SK-N-SH treated with all-trans-retinoic acid at 6 μM for 48 hours (cell line): ENCODE measurements at regions not wholly inside any gene's neighbourhood (a gene's known extent, or its start where the extent isn't known, plus 50 kb on each side); places are given as distances from the start of the nearest gene placed in this dataset.
"Not testable (repeated sequence)": the region's sequence is repeated elsewhere in the genome, so short reads cannot be mapped to it uniquely, and the experiment has no call there.

Source experiments
- ATAC-seq: fragments of 200-7000 bp; cut with Tn5 transposase; 3 replicates; pipeline ENCODE4 v1.9.1; 2020; ENCODE audit warnings: mild to moderate bottlenecking, moderate library complexity
- ARNTL ChIP-seq: fragments of 450-650 bp; formaldehyde crosslinking; IDR thresholded peaks from 2 replicates; pipeline ENCODE4 v1.5.0; 2020; ENCODE audit warnings: low read depth, mild to moderate bottlenecking, moderate library complexity, borderline replicate concordance
- BACH2 ChIP-seq: fragments of 250-450 bp; sonication (Bioruptor Pico); IDR thresholded peaks from 2 replicates; pipeline ENCODE4 v1.9.0; 2021; ENCODE audit warnings: mild to moderate bottlenecking, borderline replicate concordance
- CSDC2 ChIP-seq: fragments of 250-450 bp; sonication (Bioruptor Pico); IDR thresholded peaks from 2 replicates; pipeline ENCODE4 v1.5.0; 2020; ENCODE audit warnings: mild to moderate bottlenecking, moderate library complexity
- ESRRG ChIP-seq: fragments of 250-450 bp; sonication (Bioruptor Pico); IDR thresholded peaks from 2 replicates; pipeline ENCODE4 v1.6.1; 2021; ENCODE audit warnings: mild to moderate bottlenecking
- GLIS3 ChIP-seq: fragments of 250-450 bp; sonication (Bioruptor Pico); IDR thresholded peaks from 2 replicates; pipeline ENCODE4 v1.5.0; 2020; ENCODE audit warnings: mild to moderate bottlenecking, moderate library complexity
- ISL1 ChIP-seq: fragments of 250-450 bp; sonication (Bioruptor Pico); IDR thresholded peaks from 2 replicates; pipeline ENCODE4 v2.1.2; 2022; ENCODE audit warnings: mild to moderate bottlenecking, moderate library complexity
- OSR1 ChIP-seq: fragments of 250-450 bp; sonication (Bioruptor Pico); IDR thresholded peaks from 2 replicates; pipeline ENCODE4 v1.8.0; 2022; ENCODE audit warnings: moderate library complexity, mild to moderate bottlenecking, inconsistent platforms
- PPARA ChIP-seq: fragments of 250-450 bp; sonication (Bioruptor Pico); IDR thresholded peaks from 2 replicates; pipeline ENCODE4 v1.5.0; 2020; ENCODE audit warnings: mild to moderate bottlenecking, borderline replicate concordance
- RARB ChIP-seq: fragments of 250-450 bp; sonication (Bioruptor Pico); IDR thresholded peaks from 2 replicates; pipeline ENCODE4 v1.8.0; 2021; ENCODE audit warnings: mild to moderate bottlenecking, moderate library complexity
- SNAI2 ChIP-seq: fragments of 250-450 bp; sonication (Bioruptor Pico); IDR thresholded peaks from 2 replicates; pipeline ENCODE4 v1.5.0; 2020; ENCODE audit warnings: mild to moderate bottlenecking, moderate library complexity
- TCF4 ChIP-seq: fragments of 250-450 bp; sonication (Bioruptor Pico); IDR thresholded peaks from 2 replicates; pipeline ENCODE4 v1.8.0; 2021; ENCODE audit warnings: mild to moderate bottlenecking, moderate library complexity, borderline replicate concordance
- TOX ChIP-seq: fragments of 250-450 bp; sonication (Bioruptor Pico); IDR thresholded peaks from 2 replicates; pipeline ENCODE4 v1.8.0; 2021; ENCODE audit warnings: mild to moderate bottlenecking, moderate library complexity, borderline replicate concordance
- ZC3H10 ChIP-seq: fragments of 250-450 bp; sonication (Bioruptor Pico); IDR thresholded peaks from 2 replicates; pipeline ENCODE4 v1.5.1; 2021; ENCODE audit warnings: mild to moderate bottlenecking, moderate library complexity
- ZFP30 ChIP-seq: fragments of 450-650 bp; formaldehyde crosslinking; IDR thresholded peaks from 2 replicates; pipeline ENCODE4 v1.5.0; 2022; ENCODE audit warnings: mild to moderate bottlenecking, moderate library complexity
- ZNF565 ChIP-seq: fragments of 450-650 bp; formaldehyde crosslinking; conservative IDR thresholded peaks from 2 replicates; pipeline ENCODE4 v1.5.0; 2020; ENCODE audit warnings: low read depth, mild to moderate bottlenecking, moderate library complexity
- ZNF70 ChIP-seq: fragments of 450-650 bp; formaldehyde crosslinking; IDR thresholded peaks from 2 replicates; pipeline ENCODE4 v1.5.0; 2020; ENCODE audit warnings: mild to moderate bottlenecking, moderate library complexity
- ZNF8 ChIP-seq: fragments of 450-650 bp; formaldehyde crosslinking; IDR thresholded peaks from 2 replicates; pipeline ENCODE4 v1.5.0; 2020; ENCODE audit warnings: mild to moderate bottlenecking, moderate library complexity
- TF ChIP-seq, protein P1 (sequence below): fragments of 250-450 bp; sonication (Bioruptor Pico); IDR thresholded peaks from 2 replicates; pipeline ENCODE4 v1.5.1; 2020; ENCODE audit warnings: low read depth, mild to moderate bottlenecking, moderate library complexity
- TF ChIP-seq, protein P2 (sequence below): fragments of 250-450 bp; sonication (Bioruptor Pico); IDR thresholded peaks from 2 replicates; pipeline ENCODE4 v1.5.0; 2020; ENCODE audit warnings: mild to moderate bottlenecking, moderate library complexity
- TF ChIP-seq, protein P3 (sequence below): fragments of 250-450 bp; sonication (Bioruptor Pico); IDR thresholded peaks from 2 replicates; pipeline ENCODE4 v1.8.0; 2021; ENCODE audit warnings: low read depth, mild to moderate bottlenecking, moderate library complexity, borderline replicate concordance
- TF ChIP-seq, protein P4 (sequence below): fragments of 250-450 bp; sonication (Bioruptor Pico); IDR thresholded peaks from 2 replicates; pipeline ENCODE4 v1.8.0; 2020; ENCODE audit warnings: mild to moderate bottlenecking, moderate library complexity, borderline replicate concordance

DNA sequence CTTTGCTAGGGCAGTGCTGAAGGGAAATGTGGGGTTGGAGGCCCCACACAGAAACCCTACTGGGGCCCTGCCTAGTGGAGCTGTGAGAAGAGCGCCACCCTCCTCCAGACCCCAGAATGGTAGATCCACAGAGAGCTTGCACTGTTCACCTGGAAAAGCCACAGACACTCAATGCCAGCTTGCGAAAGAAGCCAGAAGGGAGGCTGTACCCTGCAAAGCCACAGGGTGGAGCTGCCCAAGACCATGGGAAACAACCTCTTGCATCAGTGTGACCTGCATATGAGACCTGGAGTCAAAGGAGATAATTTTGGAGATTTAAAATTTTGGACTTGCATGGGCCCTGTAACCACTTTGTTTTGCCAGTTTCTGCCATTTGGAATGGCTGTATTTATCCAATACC lies 615.4 kb upstream of the MIR17HG start:
- TF ChIP-seq ISL1 (CRISPR knock-in tag), result no peak
- no peak for TF ChIP-seq ZNF70
- TF ChIP-seq, protein P1, sequence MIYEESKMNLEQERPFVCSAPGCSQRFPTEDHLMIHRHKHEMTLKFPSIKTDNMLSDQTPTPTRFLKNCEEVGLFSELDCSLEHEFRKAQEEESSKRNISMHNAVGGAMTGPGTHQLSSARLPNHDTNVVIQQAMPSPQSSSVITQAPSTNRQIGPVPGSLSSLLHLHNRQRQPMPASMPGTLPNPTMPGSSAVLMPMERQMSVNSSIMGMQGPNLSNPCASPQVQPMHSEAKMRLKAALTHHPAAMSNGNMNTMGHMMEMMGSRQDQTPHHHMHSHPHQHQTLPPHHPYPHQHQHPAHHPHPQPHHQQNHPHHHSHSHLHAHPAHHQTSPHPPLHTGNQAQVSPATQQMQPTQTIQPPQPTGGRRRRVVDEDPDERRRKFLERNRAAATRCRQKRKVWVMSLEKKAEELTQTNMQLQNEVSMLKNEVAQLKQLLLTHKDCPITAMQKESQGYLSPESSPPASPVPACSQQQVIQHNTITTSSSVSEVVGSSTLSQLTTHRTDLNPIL (CRISPR knock-in tag), result no peak
- no peak for TF ChIP-seq BACH2
- TF ChIP-seq ZFP30 (CRISPR knock-in tag), result no peak
- no peak for TF ChIP-seq TCF4
- no peak for TF ChIP-seq ZNF565
- TF ChIP-seq SNAI2 (CRISPR knock-in tag), result no peak
- TF ChIP-seq, protein P2, sequence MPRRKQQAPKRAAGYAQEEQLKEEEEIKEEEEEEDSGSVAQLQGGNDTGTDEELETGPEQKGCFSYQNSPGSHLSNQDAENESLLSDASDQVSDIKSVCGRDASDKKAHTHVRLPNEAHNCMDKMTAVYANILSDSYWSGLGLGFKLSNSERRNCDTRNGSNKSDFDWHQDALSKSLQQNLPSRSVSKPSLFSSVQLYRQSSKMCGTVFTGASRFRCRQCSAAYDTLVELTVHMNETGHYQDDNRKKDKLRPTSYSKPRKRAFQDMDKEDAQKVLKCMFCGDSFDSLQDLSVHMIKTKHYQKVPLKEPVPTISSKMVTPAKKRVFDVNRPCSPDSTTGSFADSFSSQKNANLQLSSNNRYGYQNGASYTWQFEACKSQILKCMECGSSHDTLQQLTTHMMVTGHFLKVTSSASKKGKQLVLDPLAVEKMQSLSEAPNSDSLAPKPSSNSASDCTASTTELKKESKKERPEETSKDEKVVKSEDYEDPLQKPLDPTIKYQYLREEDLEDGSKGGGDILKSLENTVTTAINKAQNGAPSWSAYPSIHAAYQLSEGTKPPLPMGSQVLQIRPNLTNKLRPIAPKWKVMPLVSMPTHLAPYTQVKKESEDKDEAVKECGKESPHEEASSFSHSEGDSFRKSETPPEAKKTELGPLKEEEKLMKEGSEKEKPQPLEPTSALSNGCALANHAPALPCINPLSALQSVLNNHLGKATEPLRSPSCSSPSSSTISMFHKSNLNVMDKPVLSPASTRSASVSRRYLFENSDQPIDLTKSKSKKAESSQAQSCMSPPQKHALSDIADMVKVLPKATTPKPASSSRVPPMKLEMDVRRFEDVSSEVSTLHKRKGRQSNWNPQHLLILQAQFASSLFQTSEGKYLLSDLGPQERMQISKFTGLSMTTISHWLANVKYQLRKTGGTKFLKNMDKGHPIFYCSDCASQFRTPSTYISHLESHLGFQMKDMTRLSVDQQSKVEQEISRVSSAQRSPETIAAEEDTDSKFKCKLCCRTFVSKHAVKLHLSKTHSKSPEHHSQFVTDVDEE, result no peak
- no peak for TF ChIP-seq ESRRG (CRISPR knock-in tag)
- no peak for TF ChIP-seq ARNTL (CRISPR knock-in tag)
- TF ChIP-seq, protein P3, sequence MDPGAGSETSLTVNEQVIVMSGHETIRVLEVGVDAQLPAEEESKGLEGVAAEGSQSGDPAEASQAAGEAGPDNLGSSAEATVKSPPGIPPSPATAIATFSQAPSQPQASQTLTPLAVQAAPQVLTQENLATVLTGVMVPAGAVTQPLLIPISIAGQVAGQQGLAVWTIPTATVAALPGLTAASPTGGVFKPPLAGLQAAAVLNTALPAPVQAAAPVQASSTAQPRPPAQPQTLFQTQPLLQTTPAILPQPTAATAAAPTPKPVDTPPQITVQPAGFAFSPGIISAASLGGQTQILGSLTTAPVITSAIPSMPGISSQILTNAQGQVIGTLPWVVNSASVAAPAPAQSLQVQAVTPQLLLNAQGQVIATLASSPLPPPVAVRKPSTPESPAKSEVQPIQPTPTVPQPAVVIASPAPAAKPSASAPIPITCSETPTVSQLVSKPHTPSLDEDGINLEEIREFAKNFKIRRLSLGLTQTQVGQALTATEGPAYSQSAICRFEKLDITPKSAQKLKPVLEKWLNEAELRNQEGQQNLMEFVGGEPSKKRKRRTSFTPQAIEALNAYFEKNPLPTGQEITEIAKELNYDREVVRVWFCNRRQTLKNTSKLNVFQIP (CRISPR knock-in tag), result no peak
- ATAC-seq, result no peak

DNA sequence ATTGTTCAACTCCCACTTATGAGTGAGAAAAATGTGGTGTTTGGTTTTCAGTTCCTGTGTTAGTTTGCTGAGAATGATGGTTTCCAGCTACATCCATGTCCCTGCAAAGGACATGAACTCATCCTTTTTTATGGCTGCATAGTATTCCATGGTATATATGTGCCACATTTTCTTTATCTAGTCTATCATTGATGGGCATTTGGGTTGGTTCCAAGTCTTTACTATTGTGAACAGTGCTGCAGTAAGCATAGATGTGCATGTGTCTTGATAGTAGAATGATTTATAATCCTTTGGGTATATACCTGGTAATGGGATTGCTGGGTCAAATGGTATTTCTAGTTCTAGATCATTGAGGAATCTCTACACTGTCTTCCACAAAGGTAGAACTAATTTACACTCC lies 613.0 kb upstream of the MIR17HG start:
- ATAC-seq, result not testable (repeated sequence)

DNA sequence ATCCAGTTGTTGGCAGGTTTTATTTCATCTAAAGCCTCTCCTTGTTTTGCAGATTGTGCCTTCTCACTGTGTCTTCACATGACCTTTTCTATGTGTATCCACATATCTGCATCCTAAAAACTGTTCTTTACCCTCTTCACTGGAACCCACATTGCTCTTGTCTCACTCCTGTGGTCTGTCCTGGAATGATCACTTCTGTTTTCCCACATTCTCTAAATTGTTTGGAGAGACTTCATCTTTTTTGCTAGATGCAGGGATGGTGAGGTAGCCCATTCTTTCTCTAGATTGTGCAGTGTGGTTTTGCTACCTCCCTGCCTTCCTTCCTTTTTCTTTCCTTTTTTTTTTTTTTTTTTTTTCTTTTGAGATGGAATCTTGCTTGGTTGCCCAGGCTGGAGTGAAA lies 608.6 kb upstream of the MIR17HG start:
- TF ChIP-seq TCF4 (no peak), OSR1 (CRISPR knock-in tag) (no peak), GLIS3 (CRISPR knock-in tag) (no peak)
- ATAC-seq, result no peak

DNA sequence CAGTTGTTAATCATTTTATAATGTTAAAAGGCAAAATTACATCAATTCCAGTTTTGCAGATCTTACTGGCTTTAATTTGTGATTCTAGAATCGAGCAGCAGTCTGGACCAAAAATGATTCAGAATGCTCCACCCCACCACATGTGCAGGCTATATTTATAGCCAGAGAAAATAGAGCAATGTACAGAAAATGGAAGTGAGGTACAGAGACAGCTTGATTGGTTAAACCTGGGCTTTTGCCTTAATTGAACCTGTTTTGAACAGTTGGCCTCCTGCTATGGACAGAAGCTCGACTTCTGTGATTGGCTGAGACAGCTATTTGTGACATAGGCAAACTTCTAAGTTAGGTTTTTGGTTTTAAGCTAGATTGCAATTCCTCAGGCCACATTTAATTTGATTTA lies 607.4 kb upstream of the MIR17HG start:
- no peak for TF ChIP-seq RARB
- TF ChIP-seq, protein P4, sequence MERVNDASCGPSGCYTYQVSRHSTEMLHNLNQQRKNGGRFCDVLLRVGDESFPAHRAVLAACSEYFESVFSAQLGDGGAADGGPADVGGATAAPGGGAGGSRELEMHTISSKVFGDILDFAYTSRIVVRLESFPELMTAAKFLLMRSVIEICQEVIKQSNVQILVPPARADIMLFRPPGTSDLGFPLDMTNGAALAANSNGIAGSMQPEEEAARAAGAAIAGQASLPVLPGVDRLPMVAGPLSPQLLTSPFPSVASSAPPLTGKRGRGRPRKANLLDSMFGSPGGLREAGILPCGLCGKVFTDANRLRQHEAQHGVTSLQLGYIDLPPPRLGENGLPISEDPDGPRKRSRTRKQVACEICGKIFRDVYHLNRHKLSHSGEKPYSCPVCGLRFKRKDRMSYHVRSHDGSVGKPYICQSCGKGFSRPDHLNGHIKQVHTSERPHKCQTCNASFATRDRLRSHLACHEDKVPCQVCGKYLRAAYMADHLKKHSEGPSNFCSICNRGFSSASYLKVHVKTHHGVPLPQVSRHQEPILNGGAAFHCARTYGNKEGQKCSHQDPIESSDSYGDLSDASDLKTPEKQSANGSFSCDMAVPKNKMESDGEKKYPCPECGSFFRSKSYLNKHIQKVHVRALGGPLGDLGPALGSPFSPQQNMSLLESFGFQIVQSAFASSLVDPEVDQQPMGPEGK (CRISPR knock-in tag), result no peak
- no peak for TF ChIP-seq ESRRG (CRISPR knock-in tag)
- no peak for TF ChIP-seq ARNTL (CRISPR knock-in tag)
- no peak for TF ChIP-seq ZFP30 (CRISPR knock-in tag)
- TF ChIP-seq ZNF565, result no peak
- TF ChIP-seq PPARA (CRISPR knock-in tag), result no peak
- TF ChIP-seq SNAI2 (CRISPR knock-in tag), result no peak
- TF ChIP-seq ZNF70, result no peak
- no peak for TF ChIP-seq BACH2
- no peak for TF ChIP-seq ZC3H10 (CRISPR knock-in tag)
- TF ChIP-seq CSDC2 (CRISPR knock-in tag), result no peak
- no peak for ATAC-seq

DNA sequence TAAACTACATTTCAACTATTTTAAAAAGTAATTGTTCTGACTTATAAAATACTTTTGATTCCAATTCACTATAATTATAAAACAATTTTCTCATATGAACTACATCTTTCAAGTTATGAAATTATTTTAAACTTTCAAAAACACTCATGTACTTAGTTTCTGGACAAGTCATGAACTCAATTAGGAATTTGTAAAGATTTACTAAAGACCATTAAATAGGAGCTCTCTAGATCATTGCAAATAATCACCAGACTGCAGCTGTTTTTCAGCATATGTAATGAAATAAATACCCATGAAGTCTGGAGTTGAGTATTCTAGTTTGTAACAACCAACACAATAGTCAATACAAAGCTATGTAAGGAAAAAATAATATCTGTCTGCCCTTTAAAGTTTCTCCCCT lies 605.1 kb upstream of the MIR17HG start:
- ATAC-seq, result no peak

More for the DNA sequence above, 605.1 kb upstream of the MIR17HG start:
- no peak for TF ChIP-seq BACH2
- no peak for TF ChIP-seq ZC3H10 (CRISPR knock-in tag)
- TF ChIP-seq, protein P3 (CRISPR knock-in tag), result no peak
- no peak for TF ChIP-seq ZNF565
- TF ChIP-seq, protein P4 (CRISPR knock-in tag), result no peak
- no peak for TF ChIP-seq ZNF8 (CRISPR knock-in tag)
- no peak for TF ChIP-seq ARNTL (CRISPR knock-in tag)
- no peak for TF ChIP-seq TOX
- TF ChIP-seq OSR1 (CRISPR knock-in tag), result no peak
- TF ChIP-seq ESRRG (CRISPR knock-in tag), result no peak
- no peak for TF ChIP-seq ISL1 (CRISPR knock-in tag)
- TF ChIP-seq ZNF70, result no peak
- TF ChIP-seq, protein P1 (CRISPR knock-in tag), result no peak
